HG02571 (cell line): ENCODE measurements at regions not wholly inside any gene's neighbourhood (a gene's known extent, or its start where the extent isn't known, plus 50 kb on each side); places are given as distances from the start of the nearest gene placed in this dataset.

Experiments
- ATAC-seq: cut with Tn5 transposase; IDR thresholded peaks from one replicate; pipeline ENCODE4 v1.9.1; 2021; ENCODE audit warnings: mild to moderate bottlenecking, moderate library complexity; ENCODE audit not compliant: unreplicated experiment

DNA sequence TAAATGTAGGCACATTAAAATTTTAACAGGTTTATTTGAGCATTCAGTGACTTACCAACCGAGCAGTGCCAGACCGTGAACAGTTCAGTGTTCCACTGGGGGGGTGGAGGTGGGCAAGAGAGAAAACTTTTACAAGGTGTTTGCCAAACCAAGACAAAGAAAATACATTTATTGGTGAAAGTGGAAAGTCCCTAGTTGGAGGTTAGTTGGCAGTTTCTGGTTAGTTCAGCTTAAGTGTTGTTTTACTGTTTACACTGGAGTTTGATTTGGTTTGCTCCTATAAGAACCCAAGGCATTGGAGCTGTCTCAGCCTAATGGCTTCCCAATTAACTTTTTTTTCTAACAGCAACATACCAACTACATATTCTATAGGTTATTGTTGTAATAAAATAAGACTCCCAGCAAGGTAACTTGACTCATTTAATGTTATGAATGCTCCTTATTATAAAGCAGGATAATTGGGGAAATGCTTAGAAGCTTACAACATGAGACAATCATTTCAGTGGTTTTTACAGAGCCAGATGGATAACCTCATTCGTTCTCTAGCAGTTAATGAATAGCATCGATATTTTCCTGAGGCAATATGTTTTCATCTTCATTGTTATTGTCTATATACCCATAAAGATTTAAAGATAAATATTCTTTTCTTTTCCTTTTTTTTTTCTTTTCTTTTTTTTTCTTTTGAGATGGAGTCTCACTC, 115.8 kb downstream of the ETNK1 start:
- no peak for ATAC-seq

DNA sequence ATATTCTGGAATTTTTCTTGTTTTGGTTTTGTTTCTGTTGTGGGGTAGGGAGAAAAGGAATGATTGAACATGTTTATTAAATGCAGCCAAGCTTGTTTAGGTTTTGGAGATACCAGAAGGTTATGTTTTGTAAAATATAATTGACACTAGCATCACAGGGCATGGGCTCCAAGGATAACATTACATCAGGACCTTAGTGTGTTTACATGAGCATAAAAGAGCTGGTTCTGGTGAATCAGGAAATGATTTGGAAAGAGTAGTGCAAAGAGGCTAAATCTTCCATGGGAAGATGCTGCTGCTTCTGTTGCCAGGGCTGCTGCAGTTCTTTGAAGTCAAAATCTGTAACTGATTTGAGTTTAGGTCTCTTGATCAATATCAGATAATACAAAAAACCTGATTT, 118.7 kb downstream of the ETNK1 start:
- no peak for ATAC-seq

DNA sequence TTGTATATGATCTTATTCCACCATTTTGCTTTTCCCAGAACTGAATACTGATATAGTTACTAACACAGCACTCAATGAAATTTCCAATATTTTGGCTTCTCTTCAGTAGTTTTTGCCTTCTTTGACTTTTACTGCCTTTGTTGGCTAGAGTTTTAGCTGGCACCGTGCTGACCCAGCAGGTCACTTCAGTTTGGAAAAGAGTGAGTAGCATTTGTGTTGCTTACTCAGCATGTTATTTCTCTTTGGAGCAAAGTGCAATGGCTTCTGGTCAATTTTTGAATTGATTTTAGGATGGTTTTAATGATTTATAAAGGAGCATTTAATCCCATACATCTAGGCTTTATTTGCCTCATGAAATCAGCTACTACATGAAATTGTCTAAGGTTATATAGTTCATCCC, 119.2 kb downstream of the ETNK1 start:
- ATAC-seq = no peak

DNA sequence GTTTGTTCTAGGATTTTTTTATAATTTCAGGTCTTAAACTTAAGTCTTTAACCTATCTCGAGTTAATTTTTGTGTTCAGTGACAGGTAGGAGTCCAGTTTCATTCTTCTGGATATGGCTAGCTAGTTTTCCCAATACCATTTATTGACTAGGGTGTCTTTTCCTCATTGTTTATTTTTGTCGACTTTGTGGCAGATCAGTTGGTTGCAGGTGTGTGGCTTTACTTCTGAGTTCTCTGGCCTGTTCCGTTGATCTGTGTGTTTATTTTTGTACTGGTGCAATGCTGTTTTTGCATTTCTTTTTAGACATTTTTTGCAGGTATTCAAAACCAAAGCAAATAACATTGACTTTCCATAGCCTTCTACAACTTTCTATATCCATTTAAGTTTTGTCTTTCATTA, 121.7 kb downstream of the ETNK1 start:
- ATAC-seq = no peak

DNA sequence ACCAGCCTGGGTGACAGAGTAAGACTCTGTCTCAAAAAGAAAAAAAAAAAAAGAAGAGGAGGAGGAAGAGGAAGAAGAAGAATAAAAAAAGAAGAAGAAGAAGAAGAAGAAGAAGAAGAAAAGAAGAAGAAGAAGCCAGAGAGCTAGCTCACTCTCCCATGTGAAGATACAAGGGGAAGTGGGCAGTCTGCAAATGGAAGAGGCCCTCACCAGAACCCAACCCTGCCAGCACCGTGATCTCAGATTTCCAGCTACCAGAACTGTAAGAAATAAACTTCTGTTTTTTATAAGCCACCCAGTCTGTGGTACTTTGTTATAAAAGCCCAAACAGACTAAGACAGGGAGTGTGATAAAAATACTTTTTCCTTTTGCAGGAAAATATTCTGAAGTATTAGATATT, 130.7 kb downstream of the ETNK1 start:
- no peak for ATAC-seq

DNA sequence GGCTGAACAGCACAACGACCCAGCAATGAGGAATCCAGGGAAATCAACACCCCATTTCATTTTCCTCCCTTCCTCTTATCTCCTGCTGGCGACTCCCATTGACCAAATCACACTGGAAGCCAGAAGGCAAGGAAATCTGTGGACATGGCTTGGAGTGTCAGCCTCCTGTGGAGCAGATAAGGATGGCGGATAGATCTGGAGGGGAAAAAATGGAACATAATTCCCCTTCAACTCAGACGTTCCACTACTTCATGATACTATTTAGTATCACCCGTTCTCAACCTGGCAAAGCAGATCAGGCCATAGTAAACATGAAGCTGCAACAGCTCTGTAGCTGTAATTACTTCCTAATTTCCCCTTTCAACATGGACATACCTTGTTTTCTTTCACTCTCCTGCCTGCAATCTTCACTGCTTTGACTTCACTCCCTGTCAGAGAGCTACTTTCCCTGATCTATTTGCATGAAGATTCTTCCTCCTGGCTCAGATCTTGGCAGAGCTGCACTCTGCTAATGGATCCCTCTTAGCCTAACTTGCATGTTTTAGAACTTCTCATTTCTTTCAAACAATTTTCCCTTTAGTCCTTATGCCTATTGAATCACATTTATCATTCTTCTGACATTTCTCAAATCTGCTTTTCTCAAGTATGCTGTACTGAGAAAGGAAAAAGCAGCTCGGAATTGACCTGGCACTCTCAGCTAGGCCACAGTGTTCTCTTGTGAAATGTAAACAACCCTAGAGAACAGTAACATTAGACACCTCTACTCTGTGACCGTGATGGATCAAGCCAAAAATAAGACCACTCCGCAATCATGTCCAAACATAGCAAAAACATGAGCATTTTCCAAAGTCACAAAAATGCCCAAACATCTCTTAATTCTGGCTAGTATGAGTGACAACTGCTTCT, 135.1 kb downstream of the ETNK1 start:
- no peak for ATAC-seq

DNA sequence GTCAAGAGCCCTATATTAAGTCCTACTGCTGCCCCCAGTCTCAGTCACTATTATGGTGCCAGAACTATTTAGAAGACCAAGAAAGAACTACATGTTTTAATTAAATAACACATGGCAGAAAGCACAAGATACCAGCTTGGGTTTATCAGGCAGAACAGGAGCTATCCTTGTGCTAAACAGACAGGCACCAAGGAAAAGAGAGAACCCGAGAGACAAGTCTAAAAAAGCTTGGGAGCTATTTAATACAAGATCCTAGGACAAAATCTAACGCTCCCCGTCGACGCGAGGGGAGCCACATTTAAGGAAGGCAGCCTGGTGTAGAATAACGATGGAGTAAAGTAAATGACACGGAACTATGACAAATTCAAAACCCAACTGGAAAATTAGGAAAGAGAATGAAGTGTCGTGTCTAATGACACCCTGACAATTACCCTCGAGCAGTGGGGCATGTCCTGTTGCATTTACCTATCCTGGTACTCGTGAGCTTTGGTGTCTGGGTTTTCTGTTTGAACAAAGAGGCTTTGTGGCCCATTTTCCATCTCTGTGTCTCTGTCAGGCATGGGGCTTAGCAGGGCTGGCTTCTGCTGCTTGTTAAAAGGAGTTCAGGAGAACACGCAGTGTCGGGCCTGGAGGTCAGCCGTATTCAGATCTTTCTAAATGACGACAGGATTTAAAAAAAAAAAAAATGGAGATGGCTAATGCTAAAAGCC, 140.6 kb downstream of the ETNK1 start:
- no peak for ATAC-seq

DNA sequence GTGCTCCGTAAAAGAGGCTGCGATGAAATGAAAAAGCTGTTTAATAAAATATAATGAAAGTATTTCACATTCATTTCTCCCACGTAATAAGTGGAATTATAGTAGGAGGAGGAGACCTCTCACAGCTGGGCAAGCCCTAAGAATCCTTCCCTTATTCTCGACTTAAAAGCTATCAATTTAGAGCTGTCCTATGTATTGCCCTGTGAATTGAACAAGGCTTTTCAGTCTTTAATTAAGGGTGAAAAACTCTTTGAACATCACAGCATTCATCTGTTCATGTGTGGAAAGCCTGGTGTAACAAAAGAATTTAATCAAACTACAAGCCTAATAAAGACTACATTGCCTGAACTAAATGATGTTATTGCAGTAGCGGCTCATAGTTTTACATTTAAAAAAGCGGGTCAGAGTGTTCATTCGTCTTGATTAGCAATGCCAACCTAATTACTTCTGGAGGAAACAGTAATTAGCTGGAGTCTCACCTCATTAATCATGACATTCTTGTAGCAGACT, 142.0 kb downstream of the ETNK1 start:
- ATAC-seq = no peak

DNA sequence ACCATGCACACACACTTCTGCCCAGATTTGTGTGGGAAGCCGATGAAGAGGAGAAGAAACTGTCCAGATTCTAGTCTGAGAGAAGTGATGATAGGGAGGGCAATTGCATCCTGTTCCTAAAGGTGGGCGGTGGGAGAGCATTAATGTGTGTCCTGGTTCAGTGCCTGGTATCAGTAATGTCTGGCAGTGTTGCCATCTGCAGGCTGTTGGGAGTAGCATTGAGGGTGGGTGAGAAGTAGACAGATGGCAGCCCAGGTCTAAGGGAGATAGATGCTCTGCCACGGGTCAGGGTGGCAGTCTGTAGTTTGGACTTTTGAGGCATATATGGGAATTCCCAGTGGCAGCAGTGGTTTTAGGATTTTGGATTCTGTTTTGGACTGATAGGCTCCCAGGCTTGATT, 156.4 kb downstream of the ETNK1 start:
- ATAC-seq = no peak

DNA sequence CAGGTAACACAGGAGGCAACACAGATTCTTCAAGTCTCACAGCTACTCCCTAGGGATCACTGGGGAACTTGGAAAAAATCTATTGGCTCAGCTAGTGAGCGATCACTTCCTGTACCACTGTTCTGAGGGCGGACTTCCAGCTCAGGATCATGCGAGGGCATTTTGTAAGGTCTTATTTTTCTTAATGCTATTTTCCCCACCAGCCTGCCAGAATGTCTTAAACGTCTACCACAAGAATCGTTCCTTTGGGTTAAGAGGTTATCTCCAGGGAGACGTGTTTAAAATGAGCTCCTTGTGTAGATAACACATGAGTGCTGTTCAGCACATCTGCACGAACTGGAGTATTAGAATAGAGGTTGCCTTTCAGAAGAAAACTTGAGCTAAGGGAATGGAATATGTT, 162.6 kb downstream of the ETNK1 start:
- no peak for ATAC-seq

DNA sequence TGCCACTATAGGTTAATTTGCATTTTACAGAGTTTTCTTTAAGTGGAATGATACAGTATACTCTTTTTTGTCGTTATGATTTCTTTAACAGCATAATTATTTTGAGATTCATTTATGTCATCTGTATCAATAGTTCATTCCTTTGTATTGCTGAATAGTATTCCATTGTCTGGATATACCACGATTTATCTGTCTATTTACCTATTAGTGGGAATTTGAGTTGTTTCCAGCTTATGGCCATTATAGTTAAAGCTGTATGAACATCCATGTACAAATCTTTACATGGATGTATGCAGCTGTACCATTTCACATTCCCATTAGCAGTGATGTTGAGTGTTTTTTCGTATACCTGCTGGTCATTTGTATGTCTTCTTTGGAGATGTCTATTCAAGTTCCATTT, 163.9 kb downstream of the ETNK1 start:
- ATAC-seq = no peak

DNA sequence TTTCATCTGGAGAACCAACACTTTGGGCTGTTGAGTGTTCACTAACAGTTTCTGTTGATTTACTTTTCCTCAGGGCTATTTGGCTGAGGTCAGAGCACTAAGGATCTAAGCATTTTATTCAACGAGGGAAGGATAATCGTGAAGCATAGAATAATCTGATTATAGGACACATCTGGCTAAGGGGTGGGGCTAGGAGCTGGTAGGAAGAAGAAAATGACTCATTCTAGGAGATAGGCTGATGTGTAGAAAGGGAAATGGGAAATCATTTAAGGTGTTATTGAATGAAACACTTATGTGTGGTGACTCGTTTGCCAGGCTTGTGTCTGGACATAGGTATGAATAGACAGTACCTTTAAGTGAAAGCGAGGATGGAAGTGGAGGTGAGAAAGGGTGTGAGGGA, 167.2 kb downstream of the ETNK1 start:
- no peak for ATAC-seq

DNA sequence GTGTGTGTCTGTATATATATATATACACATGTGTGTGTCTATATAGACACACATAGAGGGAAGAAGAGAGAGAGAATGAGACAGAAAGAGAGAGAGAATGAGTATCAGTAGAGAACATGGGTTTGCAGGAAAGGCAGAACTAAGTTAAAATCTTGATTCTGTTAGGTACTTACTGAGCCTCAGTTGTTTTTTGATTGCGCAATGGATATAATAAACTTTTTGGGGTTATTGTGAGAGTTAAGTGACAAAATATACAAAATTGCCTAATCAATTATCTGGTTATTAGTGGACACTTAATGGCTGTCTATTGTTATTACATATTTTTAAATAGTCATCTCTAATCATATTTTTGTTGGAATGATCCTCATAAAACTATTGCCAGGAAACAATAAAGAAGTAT, 169.0 kb downstream of the ETNK1 start:
- ATAC-seq = no peak

DNA sequence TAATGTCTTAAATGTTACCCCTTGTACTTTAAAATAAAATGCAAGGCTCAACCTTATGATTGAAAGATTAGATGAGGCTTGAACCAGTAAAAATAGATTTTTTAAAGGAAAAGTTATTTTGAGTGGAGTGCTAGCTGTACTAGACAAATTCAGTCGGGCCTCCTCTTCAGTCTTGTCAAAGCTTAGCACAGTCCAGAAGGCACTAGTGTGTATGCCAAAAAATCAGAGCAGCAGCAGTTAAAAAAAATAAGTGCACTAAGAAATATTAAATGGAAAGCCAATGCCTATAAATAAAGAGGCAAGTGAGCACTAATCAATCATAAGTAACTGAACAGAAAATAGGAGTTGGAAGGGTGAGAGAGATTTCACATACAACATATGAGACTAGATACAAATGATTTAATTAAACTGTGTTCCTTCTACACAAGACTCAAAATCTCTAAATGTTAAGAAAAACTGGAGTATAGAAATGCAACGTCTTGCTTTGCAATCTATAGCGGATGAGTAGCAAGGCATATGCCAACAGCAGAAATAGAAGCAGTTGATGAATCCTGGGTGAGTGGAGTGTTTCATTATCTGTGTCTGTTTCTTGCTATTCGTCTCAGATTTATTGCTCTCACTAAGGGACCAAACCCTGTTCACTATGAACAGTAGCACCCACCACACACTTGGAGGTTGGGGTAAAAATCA, 172.1 kb downstream of the ETNK1 start:
- no peak for ATAC-seq

DNA sequence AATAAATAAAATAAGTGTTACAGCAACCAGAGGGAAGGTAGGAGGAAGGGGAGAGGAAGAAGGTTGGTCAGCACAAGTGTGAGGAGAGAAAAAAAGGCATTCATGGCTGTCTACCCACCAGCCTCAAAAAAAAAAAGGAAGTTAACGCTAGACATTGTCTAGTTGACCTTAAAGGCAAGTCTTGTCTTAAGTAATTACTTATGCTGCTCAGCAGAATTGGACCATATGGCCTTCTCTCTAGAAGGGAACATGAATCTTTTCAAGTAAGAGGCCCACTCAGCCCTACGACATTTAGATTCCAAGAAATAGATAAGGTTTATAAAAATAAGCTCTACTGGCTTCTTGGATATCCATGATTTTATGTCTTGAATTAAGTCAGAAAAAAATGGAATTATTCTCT, 172.7 kb downstream of the ETNK1 start:
- no peak for ATAC-seq

DNA sequence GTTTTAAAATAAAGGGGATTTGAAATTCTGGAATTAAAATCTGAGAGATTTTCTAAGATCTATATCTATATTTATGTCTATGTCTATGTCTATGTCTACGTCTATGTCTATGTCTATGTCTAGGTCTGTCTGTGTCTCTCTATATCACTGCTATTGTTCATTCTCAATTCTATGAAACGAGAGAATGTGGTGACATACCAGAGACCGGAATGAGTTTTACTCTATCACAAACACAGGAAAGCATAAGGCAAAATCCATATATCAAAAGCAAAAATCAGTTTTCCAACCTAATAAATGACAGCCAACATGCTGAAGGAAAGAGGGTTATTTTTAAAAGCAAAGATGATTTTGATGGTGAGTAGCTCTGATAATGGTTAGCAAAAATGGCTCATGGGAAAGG, 173.1 kb downstream of the ETNK1 start:
- no peak for ATAC-seq

DNA sequence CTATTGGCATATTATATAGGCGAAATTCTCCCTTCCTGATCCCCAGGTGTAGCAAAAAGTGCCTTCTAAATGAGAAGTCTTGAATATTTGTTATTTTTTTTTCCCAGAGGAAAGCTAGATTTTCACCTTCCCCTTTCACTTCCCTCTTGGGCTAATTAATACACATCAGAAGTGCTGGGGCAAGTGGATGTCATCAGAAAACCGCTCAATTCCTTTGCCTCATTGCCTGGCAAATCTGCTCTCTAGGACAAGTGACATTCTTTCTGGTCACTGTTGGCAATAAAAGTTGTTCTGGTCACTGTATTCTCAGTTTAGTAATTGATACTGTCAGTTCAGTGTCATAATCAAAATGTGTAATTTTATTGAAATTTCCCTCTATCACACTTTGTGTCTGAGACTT, 174.5 kb downstream of the ETNK1 start:
- no peak for ATAC-seq

DNA sequence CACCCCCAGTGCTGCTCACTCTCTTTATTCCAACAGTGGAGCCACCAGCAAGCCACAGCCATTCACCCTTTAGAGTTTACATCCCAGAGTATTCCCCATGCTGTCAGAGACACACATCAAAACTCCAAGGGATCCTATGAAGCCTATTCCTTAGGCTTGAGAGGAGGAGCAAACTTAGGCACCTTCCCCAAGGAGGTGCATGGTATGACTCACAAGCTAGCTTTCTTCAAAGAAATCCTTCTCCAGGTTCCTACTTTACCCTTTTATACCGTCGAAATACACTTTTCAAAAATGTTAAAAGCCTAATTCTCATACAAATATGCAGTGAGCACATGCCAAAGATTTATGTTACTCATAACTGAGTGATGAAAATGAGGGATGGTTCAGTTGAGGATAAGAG, 175.4 kb downstream of the ETNK1 start:
- no peak for ATAC-seq

DNA sequence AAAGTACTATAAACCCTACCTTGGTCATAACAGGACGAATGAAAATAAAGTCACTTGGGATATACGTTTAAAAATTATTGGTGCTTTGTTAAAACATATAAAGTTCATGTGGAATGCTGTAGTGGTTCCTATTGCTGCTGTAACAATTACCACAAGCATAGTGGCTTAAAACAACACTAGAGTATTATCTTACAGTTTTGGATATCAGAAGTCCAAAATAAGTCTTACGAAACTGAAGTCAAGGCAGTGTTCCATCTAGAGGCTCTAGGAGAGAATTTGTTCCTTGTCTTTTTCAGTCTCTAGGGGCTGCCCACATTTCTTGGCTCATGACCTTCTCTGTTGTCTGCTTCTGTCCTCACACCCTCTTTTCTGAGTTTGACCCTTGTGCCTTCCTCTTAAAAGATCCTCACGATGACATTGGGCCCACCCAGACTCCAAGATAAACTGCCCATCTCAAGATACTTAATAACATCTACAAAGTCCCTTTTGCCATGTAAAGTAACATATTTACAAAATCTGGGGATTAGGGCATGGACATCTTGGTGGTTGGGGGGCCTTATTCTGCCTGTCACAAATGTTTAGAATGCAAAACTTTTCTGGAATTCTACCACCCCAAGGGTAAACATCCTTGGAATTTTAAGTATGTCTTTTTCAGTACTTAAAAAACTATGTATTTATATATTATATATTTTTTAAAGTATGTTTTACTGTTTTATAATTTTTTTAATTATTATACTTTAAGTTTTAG, 178.1 kb downstream of the ETNK1 start:
- no peak for ATAC-seq

DNA sequence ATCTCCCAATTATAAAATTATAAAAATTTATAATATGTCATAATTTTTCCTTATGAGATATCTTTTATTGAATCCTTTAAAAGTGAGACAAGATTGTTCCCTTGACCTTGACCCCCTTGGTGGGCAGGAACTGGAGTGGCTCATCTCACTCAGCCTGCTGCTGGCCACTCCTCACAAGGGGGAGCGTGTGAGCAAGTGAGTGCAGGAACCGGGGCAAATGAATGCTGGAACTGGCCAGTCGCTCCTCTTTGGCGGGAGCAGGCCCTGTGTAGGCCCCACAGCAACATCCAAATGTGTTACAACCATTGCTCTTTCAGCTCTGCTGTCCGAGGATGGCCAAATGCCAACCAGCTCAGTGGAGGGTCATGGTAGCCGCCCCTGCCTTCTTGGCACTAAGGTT, 178.8 kb downstream of the ETNK1 start:
- ATAC-seq = no peak
